ENCODE measurements at regions not wholly inside any gene's neighbourhood (a gene's known extent, or its start where the extent isn't known, plus 50 kb on each side); places are given as distances from the start of the nearest gene placed in this dataset.

GRCh38 chr14:60356906-60357550, 108.0 kb downstream of the PPM1A start:
- no peaks in the 10 kb centered on the region for H3K9me3 ChIP-seq
- no peaks in the 10 kb centered on the region for H3K27me3 ChIP-seq
- TF ChIP-seq POLR2A (IDR thresholded peaks at IDR 0.05) = no peak
- no peak for TF ChIP-seq CTCF (IDR thresholded peaks at IDR 0.05)
- no peak overlapping the region for H3K27ac ChIP-seq
- no peaks in the 10 kb centered on the region for H3K4me1 ChIP-seq
- H3K36me3 ChIP-seq = no peaks in the 10 kb centered on the region
- DNase-seq = no peak
- no peak overlapping the region for H3K4me3 ChIP-seq

GRCh38 chr14:60357551-60358149, 108.6 kb downstream of the PPM1A start:
- Histone ChIP-seq H3K4me1 (no peaks in the 10 kb centered on the region), H3K27ac (no peak overlapping the region), H3K4me3 (no peak overlapping the region), H3K36me3 (no peaks in the 10 kb centered on the region), H3K9me3 (no peaks in the 10 kb centered on the region), H3K27me3 (no peaks in the 10 kb centered on the region)
- TF ChIP-seq POLR2A (IDR thresholded peaks at IDR 0.05) (no peak), CTCF (IDR thresholded peaks at IDR 0.05) (no peak)
- no peak for DNase-seq

GRCh38 chr14:60363275-60363674, 114.3 kb downstream of the PPM1A start:
- Histone ChIP-seq H3K9me3 (no peaks in the 10 kb centered on the region), H3K27me3 (no peaks in the 10 kb centered on the region), H3K27ac (no peak overlapping the region), H3K4me3 (no peak overlapping the region), H3K4me1 (no peaks in the 10 kb centered on the region), H3K36me3 (no peaks in the 10 kb centered on the region)
- DNase-seq = no peak
- TF ChIP-seq POLR2A (IDR thresholded peaks at IDR 0.05) = no peak
- no peak for TF ChIP-seq CTCF (IDR thresholded peaks at IDR 0.05)

GRCh38 chr14:60363687-60364086, 114.7 kb downstream of the PPM1A start:
- DNase-seq = no peak
- H3K27me3 ChIP-seq = no peaks in the 10 kb centered on the region
- H3K27ac ChIP-seq = no peak overlapping the region
- no peaks in the 10 kb centered on the region for H3K36me3 ChIP-seq
- H3K9me3 ChIP-seq = no peaks in the 10 kb centered on the region
- no peak overlapping the region for H3K4me3 ChIP-seq
- TF ChIP-seq POLR2A (IDR thresholded peaks at IDR 0.05) = no peak
- TF ChIP-seq CTCF (IDR thresholded peaks at IDR 0.05) = no peak
- no peaks in the 10 kb centered on the region for H3K4me1 ChIP-seq

GRCh38 chr14:60381909-60382308, 104.0 kb downstream of the C14orf39 start:
- H3K36me3 ChIP-seq = no peaks in the 10 kb centered on the region
- DNase-seq = no peak
- TF ChIP-seq CTCF (IDR thresholded peaks at IDR 0.05) (no peak), POLR2A (IDR thresholded peaks at IDR 0.05) (no peak)
- no peaks in the 10 kb centered on the region for H3K9me3 ChIP-seq
- H3K4me1 ChIP-seq = no peaks in the 10 kb centered on the region
- H3K27ac ChIP-seq = no peak overlapping the region
- H3K4me3 ChIP-seq = no peak overlapping the region
- no peaks in the 10 kb centered on the region for H3K27me3 ChIP-seq

All from Peyer's patch (tissue), 4 donors.